ENCODE measurements at regions not wholly inside any gene's neighbourhood (a gene's known extent, or its start where the extent isn't known, plus 50 kb on each side); places are given as distances from the start of the nearest gene placed in this dataset.
"Not testable (repeated sequence)": the region's sequence is repeated elsewhere in the genome, so short reads cannot be mapped to it uniquely, and the experiment has no call there.

DNA sequence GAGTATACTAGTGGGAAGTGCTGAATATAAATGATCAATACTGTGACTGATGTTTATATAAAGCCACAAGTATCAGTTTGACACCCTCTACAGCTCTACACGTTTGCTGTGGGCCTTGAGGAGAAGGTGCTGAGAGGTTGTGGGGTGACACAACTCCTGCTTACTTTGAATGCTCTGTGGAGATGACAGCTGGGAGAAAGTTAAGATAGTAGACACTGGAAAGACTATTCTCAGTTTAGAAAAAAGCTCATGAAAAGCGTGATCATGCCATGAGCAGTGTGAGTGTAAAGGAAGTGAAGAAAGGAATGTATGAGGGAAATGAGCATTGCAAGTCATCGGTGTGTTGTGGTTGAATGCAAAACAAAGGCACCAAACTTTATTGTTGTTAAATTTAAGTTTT is 215.8 kb downstream of the UTRN start:
- Histone ChIP-seq H3K4me3 (ENCODE audit: low read depth, low read length, poor library complexity, severe bottlenecking) (no peak overlapping the region), H3K9me3 (ENCODE audit: low read length) (no peaks in the 10 kb centered on the region), H3K27ac (ENCODE audit: low read depth, low read length, poor library complexity, severe bottlenecking) (no peak overlapping the region), H3K4me2 (ENCODE audit: low read length) (no peak overlapping the region), H3K4me1 (ENCODE audit: insufficient read depth, low read length, severe bottlenecking) (no peaks in the 10 kb centered on the region), H4K20me1 (ENCODE audit: insufficient read depth, low read length) (no peaks in the 10 kb centered on the region), H3K79me2 (ENCODE audit: insufficient read depth, low read length) (no peaks in the 10 kb centered on the region), H3K9me2 (ENCODE audit: low read depth, low read length) (no peaks in the 10 kb centered on the region), H2AFZ (ENCODE audit: low read length) (no peak overlapping the region), H3K9ac (ENCODE audit: low read length) (no peak overlapping the region), H3F3A (ENCODE audit: insufficient read depth, low read length) (no peaks in the 10 kb centered on the region), H3K27me3 (ENCODE audit: insufficient read depth, low read length) (no peaks in the 10 kb centered on the region), H3K36me3 (ENCODE audit: insufficient read depth, low read length) (no peaks in the 10 kb centered on the region)
- TF ChIP-seq EZH2 (IDR thresholded peaks at IDR 0.05; ENCODE audit: borderline replicate concordance, low read length): no peak
- TF ChIP-seq, protein P1, sequence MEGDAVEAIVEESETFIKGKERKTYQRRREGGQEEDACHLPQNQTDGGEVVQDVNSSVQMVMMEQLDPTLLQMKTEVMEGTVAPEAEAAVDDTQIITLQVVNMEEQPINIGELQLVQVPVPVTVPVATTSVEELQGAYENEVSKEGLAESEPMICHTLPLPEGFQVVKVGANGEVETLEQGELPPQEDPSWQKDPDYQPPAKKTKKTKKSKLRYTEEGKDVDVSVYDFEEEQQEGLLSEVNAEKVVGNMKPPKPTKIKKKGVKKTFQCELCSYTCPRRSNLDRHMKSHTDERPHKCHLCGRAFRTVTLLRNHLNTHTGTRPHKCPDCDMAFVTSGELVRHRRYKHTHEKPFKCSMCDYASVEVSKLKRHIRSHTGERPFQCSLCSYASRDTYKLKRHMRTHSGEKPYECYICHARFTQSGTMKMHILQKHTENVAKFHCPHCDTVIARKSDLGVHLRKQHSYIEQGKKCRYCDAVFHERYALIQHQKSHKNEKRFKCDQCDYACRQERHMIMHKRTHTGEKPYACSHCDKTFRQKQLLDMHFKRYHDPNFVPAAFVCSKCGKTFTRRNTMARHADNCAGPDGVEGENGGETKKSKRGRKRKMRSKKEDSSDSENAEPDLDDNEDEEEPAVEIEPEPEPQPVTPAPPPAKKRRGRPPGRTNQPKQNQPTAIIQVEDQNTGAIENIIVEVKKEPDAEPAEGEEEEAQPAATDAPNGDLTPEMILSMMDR (IDR thresholded peaks at IDR 0.05; ENCODE audit: low read length): no peak

GRCh38 chr6:144505214-144505613 is 220.1 kb downstream of the UTRN start:
- not testable (repeated sequence) for H3K9me2 ChIP-seq (ENCODE audit: low read depth, low read length); H3K4me2 ChIP-seq (ENCODE audit: low read length); H2AFZ ChIP-seq (ENCODE audit: low read length); H3K79me2 ChIP-seq (ENCODE audit: insufficient read depth, low read length); H3F3A ChIP-seq (ENCODE audit: insufficient read depth, low read length); H3K36me3 ChIP-seq (ENCODE audit: insufficient read depth, low read length); H3K27ac ChIP-seq (ENCODE audit: low read depth, low read length, poor library complexity, severe bottlenecking); H3K4me1 ChIP-seq (ENCODE audit: insufficient read depth, low read length, severe bottlenecking); H3K4me3 ChIP-seq (ENCODE audit: low read depth, low read length, poor library complexity, severe bottlenecking); H3K27me3 ChIP-seq (ENCODE audit: insufficient read depth, low read length); H4K20me1 ChIP-seq (ENCODE audit: insufficient read depth, low read length); H3K9ac ChIP-seq (ENCODE audit: low read length); H3K9me3 ChIP-seq (ENCODE audit: low read length)

DNA sequence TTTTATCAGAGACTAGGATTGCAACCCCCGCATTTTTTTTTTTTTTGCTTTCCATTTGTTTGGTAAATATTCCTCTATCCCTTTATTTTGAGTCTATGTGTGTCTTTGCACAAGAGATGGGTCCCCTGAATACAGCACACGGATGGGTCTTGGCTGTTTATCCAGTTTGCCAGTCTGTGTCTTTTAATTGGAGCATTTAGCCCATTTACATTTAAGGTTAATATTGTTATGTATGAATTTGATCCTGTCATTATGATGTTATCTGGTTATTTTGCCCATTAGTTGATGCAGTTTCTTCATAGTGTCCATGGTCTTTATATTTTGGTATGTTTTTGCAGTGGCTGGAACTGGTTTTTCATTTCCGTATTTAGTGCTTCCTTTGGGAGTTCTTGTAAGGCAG is 220.9 kb downstream of the UTRN start:
- H3K36me3 ChIP-seq (ENCODE audit: insufficient read depth, low read length); H3K9ac ChIP-seq (ENCODE audit: low read length); H2AFZ ChIP-seq (ENCODE audit: low read length); H3K27ac ChIP-seq (ENCODE audit: low read depth, low read length, poor library complexity, severe bottlenecking); H3K4me2 ChIP-seq (ENCODE audit: low read length); H3K9me2 ChIP-seq (ENCODE audit: low read depth, low read length); H4K20me1 ChIP-seq (ENCODE audit: insufficient read depth, low read length); H3K9me3 ChIP-seq (ENCODE audit: low read length); H3F3A ChIP-seq (ENCODE audit: insufficient read depth, low read length); H3K4me1 ChIP-seq (ENCODE audit: insufficient read depth, low read length, severe bottlenecking); H3K27me3 ChIP-seq (ENCODE audit: insufficient read depth, low read length); H3K4me3 ChIP-seq (ENCODE audit: low read depth, low read length, poor library complexity, severe bottlenecking); H3K79me2 ChIP-seq (ENCODE audit: insufficient read depth, low read length): not testable (repeated sequence)

GRCh38 chr6:144507772-144508312 is 222.7 kb downstream of the UTRN start:
- not testable (repeated sequence) for H3K4me2 ChIP-seq (ENCODE audit: low read length); H3K9me2 ChIP-seq (ENCODE audit: low read depth, low read length); H3K4me1 ChIP-seq (ENCODE audit: insufficient read depth, low read length, severe bottlenecking); H3K9ac ChIP-seq (ENCODE audit: low read length); H3K79me2 ChIP-seq (ENCODE audit: insufficient read depth, low read length); H3K27me3 ChIP-seq (ENCODE audit: insufficient read depth, low read length); H2AFZ ChIP-seq (ENCODE audit: low read length); H3K27ac ChIP-seq (ENCODE audit: low read depth, low read length, poor library complexity, severe bottlenecking); H3K4me3 ChIP-seq (ENCODE audit: low read depth, low read length, poor library complexity, severe bottlenecking); H3K36me3 ChIP-seq (ENCODE audit: insufficient read depth, low read length); H3F3A ChIP-seq (ENCODE audit: insufficient read depth, low read length); H3K9me3 ChIP-seq (ENCODE audit: low read length); H4K20me1 ChIP-seq (ENCODE audit: insufficient read depth, low read length)

DNA sequence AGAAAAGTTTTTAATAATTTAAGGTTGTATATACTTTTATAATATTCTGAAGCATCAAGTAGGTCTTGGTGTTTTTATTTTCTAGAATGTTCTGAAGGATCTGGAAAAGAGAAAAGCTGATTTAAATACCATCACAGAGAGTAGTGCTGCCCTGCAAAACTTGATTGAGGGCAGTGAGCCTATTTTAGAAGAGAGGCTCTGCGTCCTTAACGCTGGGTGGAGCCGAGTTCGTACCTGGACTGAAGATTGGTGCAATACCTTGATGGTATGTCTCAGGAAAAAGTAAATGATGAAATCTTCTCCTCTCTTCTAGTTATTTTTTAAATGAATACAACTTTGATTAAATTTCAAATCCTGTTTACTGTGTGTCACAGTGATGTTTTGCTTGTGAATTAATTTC is 225.7 kb downstream of the UTRN start:
- H3F3A ChIP-seq (ENCODE audit: insufficient read depth, low read length): no peaks in the 10 kb centered on the region
- TF ChIP-seq, protein P1 (IDR thresholded peaks at IDR 0.05; ENCODE audit: low read length): no peak
- TF ChIP-seq EZH2 (IDR thresholded peaks at IDR 0.05; ENCODE audit: borderline replicate concordance, low read length): no peak
- no peaks in the 10 kb centered on the region for H3K4me1 ChIP-seq (ENCODE audit: insufficient read depth, low read length, severe bottlenecking)
- no peaks in the 10 kb centered on the region for H3K79me2 ChIP-seq (ENCODE audit: insufficient read depth, low read length)
- H3K9me3 ChIP-seq (ENCODE audit: low read length): no peaks in the 10 kb centered on the region
- H3K9me2 ChIP-seq (ENCODE audit: low read depth, low read length): no peaks in the 10 kb centered on the region
- no peak overlapping the region for H3K4me2 ChIP-seq (ENCODE audit: low read length)
- no peaks in the 10 kb centered on the region for H4K20me1 ChIP-seq (ENCODE audit: insufficient read depth, low read length)
- H3K36me3 ChIP-seq (ENCODE audit: insufficient read depth, low read length): no peaks in the 10 kb centered on the region
- no peak overlapping the region for H3K9ac ChIP-seq (ENCODE audit: low read length)
- no peak overlapping the region for H2AFZ ChIP-seq (ENCODE audit: low read length)
- H3K27me3 ChIP-seq (ENCODE audit: insufficient read depth, low read length): no peaks in the 10 kb centered on the region
- H3K4me3 ChIP-seq (ENCODE audit: low read depth, low read length, poor library complexity, severe bottlenecking): no peak overlapping the region
- H3K27ac ChIP-seq (ENCODE audit: low read depth, low read length, poor library complexity, severe bottlenecking): no peak overlapping the region

All from OCI-LY1 (cell line).